ENCODE measurements at regions not wholly inside any gene's neighbourhood (a gene's known extent, or its start where the extent isn't known, plus 50 kb on each side); places are given as distances from the start of the nearest gene placed in this dataset.
"Not testable (repeated sequence)": the region's sequence is repeated elsewhere in the genome, so short reads cannot be mapped to it uniquely, and the experiment has no call there.

DNA sequence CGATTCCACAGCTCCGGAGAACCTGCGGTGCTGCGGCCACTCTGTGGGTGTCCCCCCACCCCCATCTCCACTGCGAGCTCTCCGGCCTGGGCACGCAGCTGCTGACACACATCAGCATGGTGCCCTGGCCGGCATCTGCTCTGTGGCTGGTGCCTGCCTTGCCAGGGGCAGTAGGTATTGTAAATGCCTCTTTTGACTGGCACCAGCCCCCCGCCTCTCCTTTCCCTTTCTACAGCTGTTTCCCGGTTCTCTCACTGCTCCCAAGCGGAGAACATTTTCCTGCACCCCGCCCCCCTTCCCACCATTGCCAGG lies 357.1 kb upstream of the ZNF32 start:
- no peak for DNase-seq (ENCODE audit: low spot score)

GRCh38 chr10:44004913-44005787 lies 356.5 kb upstream of the ZNF32 start:
- DNase-seq (ENCODE audit: low spot score): no peak

GRCh38 chr10:43998021-43998809 lies 349.5 kb upstream of the ZNF32 start:
- no peak for DNase-seq (ENCODE audit: low spot score)

DNA sequence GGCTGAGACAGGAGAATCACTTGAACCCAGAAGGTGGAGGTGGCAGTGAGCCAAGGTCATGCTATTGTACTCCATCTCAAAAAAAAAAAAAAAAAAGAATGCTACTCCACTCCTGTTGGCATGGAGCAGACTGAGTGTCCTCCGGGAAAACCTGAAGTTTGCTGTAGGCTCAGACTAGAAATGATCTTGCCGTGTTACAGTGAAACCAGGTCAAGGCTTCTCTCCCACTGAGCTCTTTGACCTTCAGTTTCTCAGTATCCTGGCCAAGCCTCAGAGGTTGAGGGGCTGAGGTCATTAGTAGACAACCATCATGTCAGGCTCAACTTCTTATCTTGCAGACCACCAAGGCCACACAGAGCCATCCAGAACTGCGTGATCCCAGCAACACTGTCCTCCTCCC lies 348.6 kb upstream of the ZNF32 start:
- DNase-seq (ENCODE audit: low spot score): no peak

DNA sequence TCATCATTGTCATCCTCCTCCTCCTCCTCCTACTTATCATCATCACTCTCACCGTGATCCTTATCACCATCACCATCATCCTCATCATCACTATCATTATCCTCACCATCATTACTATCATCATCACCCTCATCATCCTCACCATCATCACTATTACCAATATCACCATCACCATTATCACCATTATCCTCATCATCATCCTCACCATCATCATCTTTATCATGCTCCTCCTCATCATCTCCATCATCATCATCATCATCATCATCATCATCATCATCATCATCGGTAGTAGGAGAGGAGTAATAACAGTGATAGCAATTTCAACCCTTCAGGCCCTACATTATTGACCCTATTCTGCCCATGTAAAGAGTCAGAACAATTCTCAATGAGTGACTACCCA lies 345.9 kb upstream of the ZNF32 start:
- no peak for DNase-seq (ENCODE audit: low spot score)

- DNase-seq (ENCODE audit: low spot score): not testable (repeated sequence)
Measured at GRCh38 chr10:43992816-43993215, 344.1 kb upstream of the ZNF32 start.

- no peak for DNase-seq (ENCODE audit: low spot score)
Measured at GRCh38 chr10:43986374-43986773, 337.7 kb upstream of the ZNF32 start.

GRCh38 chr10:43985941-43986340 lies 337.3 kb upstream of the ZNF32 start:
- DNase-seq (ENCODE audit: low spot score): no peak

- DNase-seq (ENCODE audit: low spot score): no peak
Measured at GRCh38 chr10:43983856-43984271, 335.2 kb upstream of the ZNF32 start.

DNA sequence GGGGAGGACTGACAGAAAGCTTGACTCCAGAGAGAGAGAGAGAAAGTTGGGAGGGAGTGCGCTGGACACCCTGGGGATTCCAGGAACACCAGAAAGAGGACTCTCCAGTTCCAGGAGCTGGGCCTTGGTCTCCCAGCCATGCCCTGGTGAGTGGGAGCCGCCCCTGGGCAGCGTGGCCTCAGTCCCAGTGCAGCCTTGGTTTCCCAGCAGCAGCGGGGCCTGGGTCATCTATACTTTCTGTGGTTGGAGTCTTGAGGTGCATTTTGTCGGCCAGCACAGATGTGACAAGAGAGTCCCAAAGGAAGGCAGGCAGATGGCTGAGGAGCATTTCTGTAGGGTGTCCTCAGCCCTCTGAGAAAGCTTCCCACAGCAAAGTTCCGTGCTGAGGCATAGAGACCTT lies 334.7 kb upstream of the ZNF32 start:
- no peak for DNase-seq (ENCODE audit: low spot score)

DNA sequence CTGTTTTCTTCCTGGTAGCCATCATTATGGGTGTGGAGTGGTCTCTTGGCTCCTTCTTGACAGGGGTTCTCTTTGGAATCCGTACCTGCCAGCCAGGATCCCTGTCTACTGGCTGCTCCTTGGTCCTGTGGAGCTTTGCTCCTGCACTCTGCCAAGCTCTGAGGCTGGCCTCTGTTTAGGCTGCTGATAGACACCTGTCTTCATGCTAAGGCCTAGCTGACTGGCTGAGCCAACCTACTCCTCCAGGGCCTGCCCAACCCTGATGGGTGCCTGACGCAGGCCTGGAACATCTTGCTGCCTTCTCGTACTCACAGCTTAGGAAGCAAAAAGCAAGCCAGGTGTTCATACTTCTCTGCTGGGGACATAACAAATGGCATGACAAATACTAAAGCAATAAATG lies 333.6 kb upstream of the ZNF32 start:
- DNase-seq (ENCODE audit: low spot score): no peak

DNA sequence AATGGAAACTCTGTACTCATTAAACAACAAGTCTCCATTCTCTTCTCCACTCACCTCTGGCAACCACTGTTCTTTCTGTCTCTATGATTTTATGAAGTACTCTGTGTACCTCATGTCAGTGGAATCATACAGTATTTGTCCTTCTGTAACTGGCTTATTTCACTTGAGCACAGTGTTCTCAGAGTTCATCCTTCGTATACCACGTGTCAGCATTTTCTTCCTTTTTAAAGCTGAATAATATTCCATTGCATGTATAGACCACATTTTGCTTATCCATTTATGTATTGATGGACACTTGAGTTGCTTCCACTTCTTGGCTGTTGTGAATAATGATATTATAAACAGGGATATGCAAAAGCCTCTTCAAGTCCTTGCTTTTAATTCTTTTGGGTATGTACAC lies 333.0 kb upstream of the ZNF32 start:
- DNase-seq (ENCODE audit: low spot score): no peak

DNA sequence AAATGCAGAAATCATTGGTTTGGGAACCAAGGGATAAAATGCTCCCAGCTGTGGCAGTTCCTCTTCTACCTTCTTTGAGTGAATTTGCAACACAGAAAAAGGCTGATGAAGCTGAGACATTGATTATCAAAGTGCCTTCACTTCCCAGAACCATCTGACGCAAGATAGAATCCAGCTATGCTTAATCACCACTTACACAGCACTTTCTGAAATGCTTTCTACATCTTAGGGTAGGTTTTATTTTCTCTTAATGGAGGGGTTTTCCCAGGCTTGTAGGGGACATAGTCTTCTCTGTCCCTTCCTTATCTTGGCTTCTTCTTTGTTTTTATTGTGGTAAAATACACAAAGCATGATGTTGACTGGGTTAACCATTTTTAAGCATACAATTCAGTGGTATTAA lies 332.6 kb upstream of the ZNF32 start:
- DNase-seq (ENCODE audit: low spot score): no peak

GRCh38 chr10:43980715-43981114 lies 332.0 kb upstream of the ZNF32 start:
- no peak for DNase-seq (ENCODE audit: low spot score)

DNA sequence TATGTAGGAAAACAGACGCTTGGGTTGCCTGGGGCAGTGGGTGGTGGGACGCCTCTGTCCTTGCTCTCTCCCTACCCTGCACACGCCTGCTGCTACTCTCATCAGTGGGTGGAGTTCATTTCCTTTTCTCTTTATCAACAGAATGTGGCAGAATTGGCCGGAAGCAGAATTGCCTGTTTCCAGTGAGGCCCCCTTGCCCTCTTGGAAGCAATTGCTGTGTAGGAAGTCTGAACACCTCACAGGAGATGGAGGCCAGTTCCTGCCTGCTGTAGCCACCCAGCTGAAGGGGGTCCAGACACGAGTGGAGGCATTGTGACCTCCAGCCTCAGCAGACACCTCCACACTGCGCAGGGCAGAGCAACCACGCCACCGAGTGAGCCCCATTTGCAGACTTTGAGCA lies 331.6 kb upstream of the ZNF32 start:
- DNase-seq (ENCODE audit: low spot score): no peak

DNA sequence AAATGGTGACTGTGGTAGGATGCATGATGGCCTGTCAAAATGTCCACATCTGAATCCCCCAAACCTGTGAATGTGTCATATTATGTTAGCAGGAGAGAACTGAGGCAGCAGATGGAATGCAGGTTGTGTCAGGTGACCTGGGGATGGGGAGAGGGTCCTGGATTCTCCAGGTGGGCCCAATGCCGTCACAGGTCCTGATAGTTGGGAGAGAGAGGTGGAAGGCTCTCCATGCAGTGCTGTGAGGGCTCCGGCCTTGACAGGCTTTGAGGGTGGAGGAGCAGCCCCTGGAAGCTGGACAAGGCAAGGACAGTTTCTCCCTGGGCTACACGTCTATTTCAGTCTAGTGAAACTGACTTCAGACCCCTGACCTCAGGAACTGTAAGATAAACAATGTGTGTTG lies 330.9 kb upstream of the ZNF32 start:
- no peak for DNase-seq (ENCODE audit: low spot score)

GRCh38 chr10:43978936-43979335 lies 330.3 kb upstream of the ZNF32 start:
- no peak for DNase-seq (ENCODE audit: low spot score)

DNA sequence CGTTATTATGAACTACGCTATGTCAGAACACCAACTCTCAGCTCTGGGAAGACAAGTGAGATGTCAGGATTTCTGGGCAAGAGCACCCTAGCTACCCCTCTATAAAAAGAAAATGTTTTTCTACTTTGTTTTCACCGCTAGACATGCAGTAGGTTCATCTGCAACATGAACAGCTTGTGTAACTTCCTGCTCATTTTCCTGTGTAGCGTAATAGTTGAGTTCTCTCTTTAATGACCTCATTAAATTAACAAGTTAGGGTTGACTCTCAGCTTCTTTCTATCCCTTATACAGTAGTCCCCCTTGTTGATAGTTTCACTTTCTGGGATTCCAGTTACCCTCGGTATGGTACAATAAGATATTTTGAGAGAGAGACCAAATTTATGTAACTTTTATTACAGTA lies 329.4 kb upstream of the ZNF32 start:
- DNase-seq (ENCODE audit: low spot score): no peak

- DNase-seq (ENCODE audit: low spot score): no peak
Measured at GRCh38 chr10:43976292-43976691, 327.6 kb upstream of the ZNF32 start.

GRCh38 chr10:43973801-43974200 lies 325.1 kb upstream of the ZNF32 start:
- no peak for DNase-seq (ENCODE audit: low spot score)

GRCh38 chr10:43972976-43973647 lies 324.4 kb upstream of the ZNF32 start:
- no peak for DNase-seq (ENCODE audit: low spot score)

- DNase-seq (ENCODE audit: low spot score): no peak
Measured at GRCh38 chr10:43971981-43972380, 323.3 kb upstream of the ZNF32 start.

GRCh38 chr10:43971306-43971705 lies 322.6 kb upstream of the ZNF32 start:
- DNase-seq (ENCODE audit: low spot score): no peak
